HG02884 (cell line): ENCODE measurements at regions not wholly inside any gene's neighbourhood (a gene's known extent, or its start where the extent isn't known, plus 50 kb on each side); places are given as distances from the start of the nearest gene placed in this dataset.

Source experiments
- ATAC-seq: cut with Tn5 transposase; IDR thresholded peaks from one replicate; pipeline ENCODE4 v1.9.1; 2021; ENCODE audit warnings: mild to moderate bottlenecking, moderate library complexity; ENCODE audit not compliant: unreplicated experiment

DNA sequence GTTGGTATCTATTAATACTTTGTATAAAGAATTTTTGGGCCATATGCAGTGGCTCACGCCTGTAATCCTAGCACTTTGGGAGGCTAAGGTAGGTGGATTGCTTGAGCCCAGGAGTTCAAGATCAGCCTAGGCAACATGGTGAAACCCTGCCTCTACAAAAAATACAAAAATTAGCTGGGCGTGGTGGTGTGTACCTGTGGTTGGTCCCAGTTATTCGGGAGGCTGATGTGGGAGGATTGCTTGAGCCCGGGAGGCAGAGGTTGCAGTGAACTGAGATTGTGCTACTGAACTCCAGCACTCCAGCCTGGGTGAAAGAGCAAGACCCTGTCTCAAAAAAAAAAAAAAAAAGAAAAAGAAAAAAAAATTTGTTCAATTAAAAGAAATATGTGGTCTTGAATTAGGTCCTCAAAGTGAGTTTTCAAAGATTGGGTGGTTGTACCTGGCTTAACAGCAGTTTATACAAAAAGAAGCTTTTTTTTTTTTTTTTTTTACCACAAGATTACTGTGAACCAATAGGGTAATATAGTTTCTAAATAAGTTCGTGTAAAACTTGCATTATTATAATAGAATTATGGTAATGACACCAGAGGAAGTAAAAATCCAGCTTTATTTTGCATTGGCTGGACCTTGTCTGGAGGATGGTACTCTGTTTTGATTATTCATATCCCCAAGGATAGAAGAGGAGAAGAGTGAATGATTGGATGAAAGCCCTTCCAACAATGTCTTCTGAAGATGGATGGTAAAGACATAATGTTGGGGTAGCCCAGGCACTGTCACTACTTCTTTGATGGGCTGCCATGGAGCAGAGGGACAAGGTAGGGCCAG is 210.3 kb downstream of the MYCN start:
- no peak for ATAC-seq

DNA sequence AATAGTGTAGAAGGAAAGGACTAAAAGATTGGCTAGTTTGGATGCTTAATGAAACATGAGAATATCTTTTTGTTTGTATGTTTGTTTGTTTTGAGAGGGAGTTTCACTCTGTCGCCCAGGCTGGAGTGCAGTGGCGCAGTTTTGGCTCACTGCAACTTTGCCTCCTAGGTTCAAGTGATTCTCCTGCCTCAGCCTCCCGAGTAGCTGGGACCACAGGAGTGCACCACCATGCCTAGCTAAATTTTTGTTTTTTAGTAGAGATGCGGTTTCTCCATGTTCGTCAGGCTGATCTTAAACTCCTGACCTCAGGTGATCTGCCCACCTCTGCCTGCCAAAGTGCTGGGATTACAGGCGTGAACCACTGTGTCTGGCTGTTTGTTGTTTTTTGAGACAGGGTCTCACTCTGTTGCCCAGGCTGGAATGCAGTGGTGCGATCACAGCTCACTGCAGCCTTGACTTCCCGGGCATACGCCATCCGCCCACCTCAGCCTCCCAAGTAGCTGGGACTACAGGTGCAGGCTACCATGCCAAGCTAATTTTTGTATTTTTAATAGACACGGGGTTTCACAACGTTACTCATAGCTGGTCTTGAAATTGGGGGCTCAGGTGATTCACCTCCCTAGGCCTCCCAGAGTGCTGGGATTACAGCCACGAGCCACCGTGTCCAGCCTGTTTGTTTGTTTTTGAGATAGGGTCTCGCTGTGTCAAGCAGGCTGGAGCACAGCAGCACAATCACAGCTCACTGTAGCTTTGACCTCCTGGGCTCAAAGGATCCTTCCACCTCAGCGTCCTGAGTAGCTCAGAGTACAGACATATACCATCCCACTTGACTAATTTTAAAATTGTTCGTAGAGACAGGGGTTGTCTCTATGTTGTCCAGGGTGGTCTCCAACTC is 209.2 kb downstream of the MYCN start:
- ATAC-seq, result no peak

DNA sequence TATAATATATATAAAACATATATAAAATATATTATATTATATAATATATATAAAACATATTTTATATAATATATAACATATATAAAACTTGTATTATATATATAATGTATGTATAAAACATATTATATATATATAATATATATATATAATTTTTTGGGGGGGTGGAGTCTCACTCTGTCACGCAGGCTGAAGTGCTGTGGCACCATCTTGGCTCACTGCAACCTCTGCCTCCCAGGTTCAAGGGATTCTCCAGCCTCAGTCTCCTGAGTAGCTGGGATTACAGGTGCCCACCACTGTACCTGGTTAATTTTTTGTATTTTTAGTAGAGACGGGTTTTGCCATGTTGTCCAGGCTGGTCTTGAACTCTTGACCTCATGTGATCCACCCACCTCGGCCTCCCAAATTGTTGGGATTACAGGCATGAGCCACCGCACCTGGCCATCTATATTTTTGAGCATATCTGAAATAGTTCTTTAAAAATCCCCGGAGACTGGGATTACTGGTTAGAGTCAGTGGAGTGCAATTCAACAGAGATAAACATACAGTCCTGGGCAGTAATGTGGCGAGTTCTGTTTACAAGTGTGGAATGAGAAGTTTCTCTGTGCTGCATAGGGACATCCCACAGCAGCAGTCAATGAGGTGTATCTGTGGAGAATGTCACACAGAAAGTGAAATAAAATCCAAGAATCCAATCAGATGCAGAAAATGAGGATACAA is 208.4 kb downstream of the MYCN start:
- ATAC-seq, result no peak

DNA sequence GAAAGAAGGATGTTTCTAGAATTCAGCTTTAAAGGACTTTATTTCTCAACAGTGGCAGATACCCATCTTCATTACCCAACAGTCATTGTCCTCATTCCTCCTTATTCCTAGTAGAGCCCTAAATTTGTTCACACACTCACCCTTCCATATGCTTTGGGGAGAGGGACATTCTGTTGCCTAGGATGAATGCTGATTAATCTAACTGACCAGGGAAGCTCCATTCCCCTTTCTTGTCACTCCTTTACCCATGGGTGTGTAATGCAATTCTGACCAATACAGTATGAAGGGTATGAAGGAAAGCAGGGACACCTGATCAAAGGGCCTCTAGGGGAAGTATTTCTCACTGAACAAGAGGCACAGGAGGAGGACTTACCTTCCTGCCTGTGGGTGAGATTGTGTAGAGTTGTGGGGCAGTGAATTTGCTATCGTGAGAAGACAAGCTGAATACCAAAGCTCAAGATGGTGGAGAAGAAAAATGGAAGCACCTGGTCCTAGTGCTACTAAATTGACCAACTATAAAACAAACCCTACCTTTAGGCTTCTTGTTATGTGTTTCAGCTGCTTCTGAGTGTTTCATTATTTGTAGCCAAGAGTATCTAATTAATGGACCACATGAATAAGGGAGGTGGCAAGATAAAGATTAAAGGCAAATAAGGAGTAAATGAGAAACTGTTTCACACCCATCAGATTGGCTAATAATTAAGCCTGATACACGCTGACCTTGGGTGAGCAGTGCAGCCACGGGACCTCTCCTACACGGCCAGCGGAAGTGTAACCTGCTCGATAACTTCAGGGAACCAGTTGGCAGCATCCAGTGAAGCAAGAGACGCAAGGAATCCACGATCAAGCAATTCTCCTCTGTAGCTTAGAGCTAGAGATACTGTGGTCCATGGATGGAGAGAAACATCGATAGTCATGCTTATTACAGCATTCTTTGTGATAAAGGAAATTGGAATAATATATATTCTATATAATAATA is 202.3 kb downstream of the MYCN start:
- ATAC-seq, result no peak

DNA sequence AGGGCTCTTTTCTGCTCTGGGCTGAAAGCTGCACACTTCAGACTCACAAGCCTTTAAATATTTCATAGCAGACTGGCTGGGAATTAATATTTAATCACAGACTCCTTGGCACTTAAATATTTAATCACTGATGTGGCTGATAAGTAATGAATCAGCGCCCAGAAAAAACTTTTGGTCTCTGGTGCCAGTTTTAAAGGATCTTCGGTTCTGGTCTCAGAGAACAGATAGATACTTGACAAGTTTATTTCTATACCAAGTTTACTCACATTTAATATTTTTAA is 201.2 kb downstream of the MYCN start:
- ATAC-seq, result no peak

DNA sequence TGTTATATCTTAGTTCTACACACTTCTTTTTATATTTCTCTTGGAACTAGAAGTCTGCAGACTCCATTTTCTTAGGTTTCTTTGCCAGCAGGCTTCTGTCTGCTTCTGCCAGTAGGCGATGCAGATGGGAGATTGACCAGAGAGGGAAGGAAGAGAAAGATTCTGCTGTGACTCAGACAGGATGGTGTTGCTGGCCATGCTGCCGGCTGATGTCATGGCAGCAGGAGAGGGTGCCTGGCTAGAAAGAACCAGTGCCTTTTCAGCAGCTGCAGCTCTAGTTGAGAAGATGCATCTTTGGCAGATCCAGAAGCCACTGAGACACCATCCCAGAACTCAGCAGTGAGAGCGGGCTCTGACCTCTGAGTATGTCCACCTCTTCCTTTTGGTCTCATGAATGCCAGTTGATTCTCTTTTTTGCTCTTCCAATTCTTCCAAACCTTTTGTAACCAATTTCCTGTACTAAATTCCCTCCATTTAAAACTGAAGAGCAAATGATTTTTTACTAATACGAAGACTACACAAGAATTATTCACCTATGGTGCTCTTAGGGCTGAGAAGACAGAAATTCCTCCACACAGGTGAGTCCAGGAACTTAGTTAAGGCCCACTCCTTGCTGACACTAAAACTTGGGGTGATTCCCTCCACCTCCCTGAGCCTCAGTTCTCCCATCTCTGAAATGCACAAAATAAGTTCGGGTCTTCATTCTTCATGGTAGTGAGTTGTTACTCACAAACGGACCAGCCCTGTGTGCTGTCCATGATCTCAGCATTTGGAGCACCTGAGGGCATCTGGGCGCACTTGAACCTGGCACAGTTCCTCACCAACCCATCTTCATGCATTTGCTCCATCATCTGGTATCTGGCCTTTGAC is 200.7 kb downstream of the MYCN start:
- ATAC-seq, result no peak

DNA sequence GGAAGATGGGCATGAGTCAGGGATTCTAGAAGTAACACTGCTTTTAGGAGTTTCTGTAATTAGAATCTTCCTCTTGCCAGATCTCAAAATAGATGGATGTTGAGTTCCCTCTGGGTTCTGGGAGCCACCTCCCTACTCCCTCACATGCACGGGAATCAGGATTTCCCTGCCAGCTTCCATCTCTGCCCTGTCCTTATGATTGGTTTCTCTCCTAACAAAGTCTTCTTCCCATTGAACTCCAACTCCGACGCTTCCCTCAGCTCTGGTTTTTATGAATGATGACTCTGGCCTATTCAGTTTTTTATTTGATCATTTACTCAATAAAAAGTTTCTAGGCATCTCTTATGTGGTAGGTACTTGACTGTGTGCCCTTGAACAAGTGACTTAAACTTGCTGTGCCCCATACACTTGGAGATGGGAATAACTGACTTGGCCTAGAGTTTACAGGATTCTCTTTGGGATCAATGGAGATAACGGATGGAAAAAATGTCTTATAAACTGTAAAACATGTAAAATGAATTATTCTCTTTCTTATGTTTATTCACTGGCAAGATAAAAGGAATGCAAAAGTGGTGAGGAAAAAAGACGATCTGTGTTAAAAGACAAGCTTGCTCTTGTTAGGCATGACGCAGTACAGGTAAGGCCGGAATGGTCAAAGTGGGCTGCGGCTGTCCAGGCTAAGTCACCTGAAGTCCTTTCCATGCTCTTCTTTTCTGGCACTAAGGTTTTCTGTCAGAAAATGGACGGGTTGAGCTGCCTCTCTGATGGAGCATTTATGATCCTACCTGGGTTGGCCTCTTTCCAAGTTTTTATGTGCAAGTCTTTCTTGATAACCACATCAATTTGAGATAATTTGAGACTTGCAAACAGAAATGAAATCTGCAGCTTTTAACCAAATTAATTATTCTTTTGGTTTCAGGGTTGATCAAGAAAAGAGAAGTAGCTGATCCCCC is 199.6 kb downstream of the MYCN start:
- no peak for ATAC-seq

DNA sequence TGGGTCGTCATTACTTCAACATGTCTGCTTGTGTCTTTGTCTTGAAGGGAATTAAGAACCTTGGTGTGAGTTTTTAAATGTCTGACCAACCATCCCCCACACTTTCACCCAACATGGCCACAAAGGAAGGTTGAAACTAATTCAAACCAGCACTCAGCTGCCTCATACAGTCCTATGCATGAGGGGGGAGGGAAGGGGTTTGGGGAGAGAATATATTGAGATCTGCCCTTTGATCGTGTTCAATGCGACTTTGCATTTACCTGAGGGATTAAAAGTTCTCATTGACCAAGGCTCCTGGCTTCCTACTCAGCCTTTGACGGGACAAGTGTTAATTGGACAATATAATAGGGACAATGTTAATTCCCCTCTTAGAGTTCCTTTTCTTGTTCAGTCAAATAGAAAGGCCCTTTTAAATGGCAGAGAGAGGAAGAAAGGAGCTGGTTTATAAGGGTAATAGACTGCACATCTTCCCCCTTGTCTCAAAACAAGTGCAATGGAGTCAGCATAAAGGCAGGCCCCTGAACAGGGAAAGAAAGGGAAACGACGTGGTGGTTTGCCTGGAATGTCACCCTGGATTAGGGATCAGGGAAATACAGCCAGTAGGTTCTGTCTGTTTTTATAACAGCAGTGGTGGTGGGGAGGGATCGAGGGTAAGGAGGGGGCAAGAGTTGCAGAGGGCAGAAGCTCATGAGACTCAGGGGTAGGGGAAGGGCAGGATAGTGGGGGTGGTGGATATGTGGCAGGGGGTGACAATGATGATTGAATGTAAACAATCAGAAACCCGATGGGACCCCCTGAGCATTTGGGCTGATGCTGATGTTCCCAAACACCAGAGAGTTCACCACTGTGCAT is 198.7 kb downstream of the MYCN start:
- no peak for ATAC-seq

DNA sequence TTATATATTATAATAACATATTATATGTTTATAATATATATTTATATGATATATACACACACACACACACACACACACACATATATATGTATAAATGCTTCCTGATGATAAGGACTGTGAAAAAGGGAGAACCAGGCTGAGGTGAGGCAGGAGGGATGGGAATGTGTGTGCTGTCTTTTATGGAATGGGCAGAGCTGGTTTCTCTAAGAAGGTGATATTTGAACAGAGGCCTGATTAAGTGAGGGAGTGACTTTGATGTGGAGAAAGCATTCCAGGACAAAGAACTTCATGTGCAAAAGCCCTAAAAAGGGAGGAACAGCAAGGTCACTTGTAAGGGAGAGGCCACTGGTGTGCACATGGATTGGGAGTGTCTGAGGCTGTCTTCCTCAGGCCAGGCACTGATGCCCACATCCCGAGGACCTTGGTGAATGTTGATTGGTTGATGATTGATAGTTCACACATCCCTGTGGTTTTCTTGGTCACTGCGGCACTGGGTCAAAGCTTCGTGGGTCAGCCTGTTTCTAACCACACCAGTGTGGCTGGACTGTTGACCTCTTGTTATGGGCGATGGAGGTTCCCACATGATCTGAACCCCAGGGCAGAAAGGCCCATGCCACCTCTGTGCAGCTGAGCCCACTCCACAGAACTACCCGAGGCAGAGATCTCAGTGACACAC is 196.9 kb downstream of the MYCN start:
- ATAC-seq, result no peak

DNA sequence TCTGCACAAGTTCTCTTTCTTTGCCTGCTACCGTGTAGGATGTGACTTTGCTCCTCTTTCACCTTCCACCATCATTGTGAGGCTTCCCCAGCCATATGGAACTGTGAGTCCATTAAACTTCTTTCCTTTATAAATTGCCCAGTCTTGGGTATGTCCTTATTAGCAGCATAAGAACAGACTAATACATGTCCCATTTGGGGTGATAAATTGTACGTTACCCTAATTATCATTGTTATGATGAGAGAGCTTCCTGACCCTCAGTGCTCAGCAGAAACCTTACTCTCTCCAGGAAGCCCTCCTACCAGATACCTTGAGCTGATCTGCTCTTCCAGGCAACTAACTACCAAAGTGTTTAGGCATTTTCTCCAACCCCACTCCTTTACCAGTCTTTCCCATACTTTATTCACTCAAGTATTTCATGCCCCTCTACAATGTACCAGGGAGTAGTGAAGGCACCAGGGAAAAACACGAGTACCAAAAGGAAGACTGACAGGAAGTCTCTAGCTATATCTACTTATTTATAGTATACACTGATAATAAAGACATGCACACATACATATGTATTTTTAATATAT is 196.2 kb downstream of the MYCN start:
- ATAC-seq, result no peak

DNA sequence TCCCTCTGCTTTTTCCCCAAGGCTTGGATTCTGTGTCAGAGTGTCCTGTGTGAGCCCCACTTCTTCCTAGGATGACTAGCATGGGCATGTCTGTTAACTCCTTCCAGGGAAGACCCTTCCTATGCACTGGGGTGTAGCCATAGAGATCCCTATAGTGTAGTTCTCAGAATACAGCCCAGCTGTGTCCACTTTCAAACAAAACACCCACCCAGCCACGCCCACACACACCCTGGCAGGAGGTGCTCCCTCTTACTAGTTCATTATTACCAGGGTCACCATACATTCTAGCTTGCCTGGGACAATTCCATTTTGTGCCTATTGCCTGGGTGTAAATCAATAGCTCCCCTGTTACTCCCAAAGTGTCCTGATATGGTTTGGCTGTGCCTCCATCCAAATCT is 195.6 kb downstream of the MYCN start:
- no peak for ATAC-seq

DNA sequence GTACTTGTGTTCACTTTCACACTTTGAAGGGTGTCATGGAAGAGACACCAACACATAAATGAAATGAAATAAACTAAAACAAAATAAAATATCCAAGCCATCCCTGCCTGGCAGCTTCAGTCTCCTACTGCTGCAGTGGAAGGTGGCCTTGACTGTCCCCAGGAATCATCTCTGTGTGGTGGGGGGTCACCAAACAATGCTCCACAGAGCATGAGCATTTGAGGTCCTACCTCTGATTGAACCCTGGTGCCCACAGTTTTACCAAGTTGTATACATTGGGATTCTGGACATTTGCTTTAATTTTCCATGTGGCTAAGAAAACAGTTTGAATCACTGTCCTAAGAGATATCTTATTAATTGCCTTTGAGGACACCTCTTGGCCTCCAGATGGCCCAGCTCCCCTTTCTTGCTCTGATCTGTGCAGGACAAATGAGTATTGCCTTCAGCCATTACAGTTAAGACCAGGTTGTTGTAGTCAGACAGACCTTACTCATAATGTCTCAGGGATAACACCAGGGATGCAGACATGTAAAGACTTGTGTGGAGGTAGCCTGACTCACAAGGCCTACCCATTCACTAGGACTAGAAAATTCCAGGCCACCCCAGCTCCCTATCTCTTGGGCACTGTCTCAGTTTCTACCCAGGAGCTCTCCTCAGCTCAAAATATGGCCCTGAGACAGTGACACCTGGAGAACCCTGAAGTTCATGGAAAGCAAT is 195.0 kb downstream of the MYCN start:
- no peak for ATAC-seq

DNA sequence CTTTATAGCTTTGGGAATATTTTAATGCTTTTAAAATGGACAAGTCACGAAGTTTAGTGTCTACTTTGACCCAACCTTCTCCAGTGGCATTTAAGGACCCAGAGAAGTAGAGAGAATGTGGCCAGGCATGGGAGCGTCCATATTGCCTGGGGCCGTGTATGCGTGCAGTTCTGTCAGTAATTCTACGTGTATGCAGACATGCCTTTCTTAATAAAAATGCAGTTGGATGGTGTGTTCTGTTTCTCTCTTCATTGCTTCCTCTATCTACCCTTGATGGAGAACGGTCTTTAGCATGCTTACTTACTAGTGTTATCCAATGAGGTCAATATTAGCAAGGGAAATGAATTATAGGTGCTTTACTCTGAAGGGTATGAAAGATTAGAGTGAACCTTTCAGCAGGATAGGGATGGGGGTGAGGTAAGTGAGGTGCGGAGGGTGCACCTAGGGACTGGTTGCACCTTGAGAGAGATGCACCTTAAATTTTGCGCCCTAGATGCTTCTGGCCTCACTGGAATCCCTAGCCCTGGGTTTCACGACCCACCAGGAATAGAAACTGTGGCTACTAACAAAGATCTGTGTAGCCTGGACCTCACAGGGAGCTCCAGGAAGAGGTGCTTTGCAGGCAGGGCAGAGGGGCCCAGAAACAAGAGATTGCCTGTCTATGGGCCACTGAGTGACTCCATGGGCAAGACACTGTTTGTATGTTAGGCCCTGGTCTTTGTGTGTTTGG is 194.3 kb downstream of the MYCN start:
- ATAC-seq, result no peak

DNA sequence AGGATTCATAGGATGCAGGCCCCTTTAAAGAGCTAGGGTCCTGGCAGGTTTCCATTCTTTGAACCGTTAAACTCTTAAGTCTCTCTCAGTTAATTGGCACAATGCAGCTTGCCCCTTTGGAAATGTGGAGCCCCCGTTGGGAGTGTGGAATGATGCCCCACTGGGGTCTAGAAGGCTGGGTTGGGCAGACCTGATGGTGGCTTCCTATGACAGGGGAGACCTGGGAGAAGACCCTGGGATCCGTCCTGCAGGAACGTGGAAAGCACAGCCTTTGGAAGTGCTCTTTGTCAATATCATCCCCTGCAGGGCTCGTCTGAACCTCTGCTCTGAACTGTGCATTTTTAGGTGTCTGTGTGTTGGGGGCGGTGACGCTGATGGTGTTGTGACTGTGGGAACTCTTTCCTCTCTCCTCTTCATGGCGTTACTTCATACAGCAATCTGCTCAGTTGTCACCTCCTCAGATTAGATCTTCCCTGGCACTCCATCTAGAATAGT is 190.6 kb downstream of the MYCN start:
- ATAC-seq, result no peak

DNA sequence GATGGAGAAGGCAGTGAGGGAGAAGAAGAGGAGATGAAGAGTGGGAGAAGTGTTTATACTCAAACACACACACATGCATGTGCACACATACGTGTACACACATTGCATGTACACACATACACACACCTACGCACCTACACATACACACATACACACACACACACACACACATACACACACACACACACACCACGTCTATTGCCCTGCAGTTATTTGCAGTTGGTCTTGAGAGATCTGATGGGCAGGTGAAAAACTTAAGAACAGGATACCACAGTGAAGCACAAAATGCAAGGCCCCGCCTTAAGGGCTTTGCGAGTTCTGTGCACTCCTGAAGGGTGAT is 190.2 kb downstream of the MYCN start:
- ATAC-seq, result no peak
